RWPE1 (cell line): ENCODE measurements at regions not wholly inside any gene's neighbourhood (a gene's known extent, or its start where the extent isn't known, plus 50 kb on each side); places are given as distances from the start of the nearest gene placed in this dataset.

Experiments
- CTCF ChIA-PET: fragments of 350-600 bp; sonication (Branson Sonifier 250); formaldehyde crosslinking; extraction: SDS; loops from one replicate; lab custom pipeline; 2021; lab: Yijun Ruan, JAX
- POLR2A ChIA-PET: fragments of 400-600 bp; formaldehyde crosslinking; extraction: SDS; loops from one replicate; lab custom pipeline; 2020; ENCODE audit warnings: antibody characterized with exemption; ENCODE audit not compliant: low non-redundant PET; lab: Yijun Ruan, JAX
- DNase-seq: peaks from one replicate; pipeline ENCODE4 v3.0.0; 2012; ENCODE audit warnings: low spot score
- H3K27ac ChIP-seq: fragments of 450-650 bp; 2 replicates; pipeline ENCODE4 v1.5.1; 2017
- CTCF ChIP-seq: fragments of 450-650 bp; conservative IDR thresholded peaks from 2 replicates; pipeline ENCODE4 v1.5.1; 2017; ENCODE audit warnings: low read depth, mild to moderate bottlenecking

- no peak overlapping the region for H3K27ac ChIP-seq
- POLR2A ChIA-PET: no interaction called here
- CTCF ChIA-PET: no interaction called here
- no peak for DNase-seq
- no peak for TF ChIP-seq CTCF
Observed at GRCh38 chr3:55173504-55173903, 245.6 kb upstream of the LRTM1 start.

GRCh38 chr3:55172913-55173312, 245.1 kb upstream of the LRTM1 start:
- TF ChIP-seq CTCF: no peak
- DNase-seq: no peak
- POLR2A ChIA-PET: no interaction called here
- CTCF ChIA-PET: no interaction called here
- no peak overlapping the region for H3K27ac ChIP-seq

- no peak for DNase-seq
- POLR2A ChIA-PET: no interaction called here
- TF ChIP-seq CTCF: no peak
- no peak overlapping the region for H3K27ac ChIP-seq
- CTCF ChIA-PET: no interaction called here
Observed at GRCh38 chr3:55170444-55170843, 242.6 kb upstream of the LRTM1 start.

- ChIA-PET POLR2A (no interaction called here), CTCF (no interaction called here)
- TF ChIP-seq CTCF: no peak
- DNase-seq: no peak
- H3K27ac ChIP-seq: no peak overlapping the region
Observed at GRCh38 chr3:55169608-55170072, 241.8 kb upstream of the LRTM1 start.

GRCh38 chr3:55169161-55169560, 241.3 kb upstream of the LRTM1 start:
- TF ChIP-seq CTCF: no peak
- no peak overlapping the region for H3K27ac ChIP-seq
- POLR2A ChIA-PET: no interaction called here
- CTCF ChIA-PET: no interaction called here
- no peak for DNase-seq

GRCh38 chr3:55167586-55168317, 239.9 kb upstream of the LRTM1 start:
- CTCF ChIA-PET: no interaction called here
- TF ChIP-seq CTCF: no peak
- no peak overlapping the region for H3K27ac ChIP-seq
- POLR2A ChIA-PET: no interaction called here
- no peak for DNase-seq
